22Rv1 (cell line): ENCODE measurements at regions not wholly inside any gene's neighbourhood (a gene's known extent, or its start where the extent isn't known, plus 50 kb on each side); places are given as distances from the start of the nearest gene placed in this dataset.

Experiments used
- CTCF ChIP-seq: fragments of 450-650 bp; IDR thresholded peaks from 2 replicates; pipeline ENCODE4 v1.5.1; 2017; ENCODE audit warnings: mild to moderate bottlenecking
- ZFX ChIP-seq: fragments of 450-650 bp; IDR thresholded peaks from 2 replicates; pipeline ENCODE4 v1.6.1; 2017; ENCODE audit warnings: antibody characterized with exemption, borderline replicate concordance

DNA sequence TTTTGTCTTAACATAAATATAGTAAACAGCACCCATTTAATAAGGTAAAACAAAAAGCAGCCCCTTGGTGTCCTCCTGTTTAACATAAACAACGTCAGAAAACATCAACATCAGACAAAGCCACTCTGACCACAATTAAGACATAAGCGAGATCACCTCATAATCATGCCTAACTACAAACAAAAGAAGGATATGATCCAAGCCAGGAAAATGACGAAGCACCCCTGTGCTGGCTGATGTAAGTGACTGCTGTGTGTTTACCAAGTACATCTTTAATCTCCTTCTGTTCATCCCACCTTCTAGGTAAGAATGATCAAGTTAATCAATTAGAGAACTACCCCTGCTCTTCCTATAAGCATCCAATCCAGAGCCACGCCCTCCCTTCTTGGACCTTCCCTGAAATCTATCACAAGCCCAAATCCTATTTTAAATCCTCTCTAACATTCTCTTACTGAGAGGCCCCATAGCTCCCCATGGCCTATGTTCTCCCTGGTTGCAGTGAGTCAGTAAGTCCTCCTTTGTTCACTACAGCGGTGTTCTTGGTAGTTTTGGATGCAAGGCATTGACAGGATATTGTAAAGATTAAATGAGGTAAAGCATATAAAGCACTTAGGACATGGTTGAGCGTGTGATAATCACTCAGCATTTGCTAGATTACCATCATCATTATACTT, 424.2 kb downstream of the TSN start:
- TF ChIP-seq CTCF (no peak), ZFX (no peak)
